ENCODE measurements at regions not wholly inside any gene's neighbourhood (a gene's known extent, or its start where the extent isn't known, plus 50 kb on each side); places are given as distances from the start of the nearest gene placed in this dataset.

DNA sequence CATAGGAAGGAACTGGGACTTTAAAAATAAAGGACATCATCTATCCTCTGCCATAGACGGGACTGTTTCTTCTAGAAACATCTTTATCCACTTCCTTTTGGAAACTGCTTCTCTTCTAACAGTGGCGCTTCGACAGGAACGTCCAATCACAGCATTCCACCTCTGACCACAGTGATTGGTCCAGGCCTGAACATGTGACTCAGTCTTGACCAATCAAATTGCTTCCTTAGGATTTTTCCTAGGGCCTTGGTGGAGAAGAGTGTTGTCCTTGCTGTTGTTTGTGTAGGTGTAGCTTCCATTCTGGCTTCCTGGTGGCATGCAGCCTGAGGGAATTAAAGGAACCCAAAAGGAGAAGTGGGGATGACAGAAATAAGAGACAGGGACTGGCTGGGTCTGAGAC is 182.4 kb upstream of the TBX3 start:
- ATAC-seq (no peak), DNase-seq (no peak)
- no peaks in the 10 kb centered on the region for H3K9me3 ChIP-seq
- H3K4me1 ChIP-seq, result no peaks in the 10 kb centered on the region
- intact Hi-C loops (cut with DNase I), result no loop called here
- no peaks in the 10 kb centered on the region for H3K36me3 ChIP-seq
- H3K4me3 ChIP-seq, result no peak overlapping the region
- no peaks in the 10 kb centered on the region for H3K27me3 ChIP-seq
- H3K27ac ChIP-seq, result no peak overlapping the region
- TF ChIP-seq, protein P1, sequence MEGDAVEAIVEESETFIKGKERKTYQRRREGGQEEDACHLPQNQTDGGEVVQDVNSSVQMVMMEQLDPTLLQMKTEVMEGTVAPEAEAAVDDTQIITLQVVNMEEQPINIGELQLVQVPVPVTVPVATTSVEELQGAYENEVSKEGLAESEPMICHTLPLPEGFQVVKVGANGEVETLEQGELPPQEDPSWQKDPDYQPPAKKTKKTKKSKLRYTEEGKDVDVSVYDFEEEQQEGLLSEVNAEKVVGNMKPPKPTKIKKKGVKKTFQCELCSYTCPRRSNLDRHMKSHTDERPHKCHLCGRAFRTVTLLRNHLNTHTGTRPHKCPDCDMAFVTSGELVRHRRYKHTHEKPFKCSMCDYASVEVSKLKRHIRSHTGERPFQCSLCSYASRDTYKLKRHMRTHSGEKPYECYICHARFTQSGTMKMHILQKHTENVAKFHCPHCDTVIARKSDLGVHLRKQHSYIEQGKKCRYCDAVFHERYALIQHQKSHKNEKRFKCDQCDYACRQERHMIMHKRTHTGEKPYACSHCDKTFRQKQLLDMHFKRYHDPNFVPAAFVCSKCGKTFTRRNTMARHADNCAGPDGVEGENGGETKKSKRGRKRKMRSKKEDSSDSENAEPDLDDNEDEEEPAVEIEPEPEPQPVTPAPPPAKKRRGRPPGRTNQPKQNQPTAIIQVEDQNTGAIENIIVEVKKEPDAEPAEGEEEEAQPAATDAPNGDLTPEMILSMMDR (IDR thresholded peaks at IDR 0.05), result no peak
- TF ChIP-seq POLR2A (IDR thresholded peaks at IDR 0.05), result no peak
- WGBS (ENCODE audit: insufficient coverage, low coverage, low lambda C conversion rate, missing lambda C conversion rate), result 75% methylated on average over 4 of the region's 4 CpGs

DNA sequence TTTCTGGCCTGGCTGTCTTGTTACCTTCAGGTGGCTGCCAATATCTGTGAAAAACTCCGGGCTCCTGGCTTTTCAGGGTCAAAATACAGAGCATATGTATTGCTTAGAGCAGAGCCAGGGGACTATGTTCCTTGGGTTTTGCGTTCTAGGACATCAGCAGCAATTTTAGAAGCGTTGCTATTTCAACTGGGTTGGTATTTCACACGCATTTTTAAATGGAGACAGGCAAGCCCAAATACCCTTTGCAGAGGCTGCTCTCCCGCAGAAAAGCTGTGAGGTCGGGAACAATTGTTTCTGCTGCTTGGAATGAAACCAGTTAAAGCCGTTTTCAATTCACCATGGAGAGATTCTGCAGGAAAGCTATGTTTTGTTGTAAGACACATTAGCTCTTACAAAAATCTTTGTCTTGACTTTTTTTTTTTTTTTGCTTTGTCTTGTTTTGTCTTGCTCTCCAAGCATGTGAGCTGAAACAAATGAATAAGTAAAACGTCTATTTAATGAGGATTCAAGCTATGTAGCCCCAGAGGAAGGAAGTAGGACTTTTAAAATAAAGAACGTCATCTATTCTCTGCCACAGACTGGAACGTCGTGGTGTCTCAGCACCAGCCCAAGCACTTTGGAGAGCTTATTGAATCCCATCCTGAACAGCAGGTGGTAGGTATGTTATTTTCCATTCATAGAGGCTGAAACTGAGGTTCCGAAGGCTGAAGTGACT is 181.0 kb upstream of the TBX3 start:
- Histone ChIP-seq H3K4me3 (no peak overlapping the region), H3K36me3 (no peaks in the 10 kb centered on the region), H3K27ac (no peak overlapping the region), H3K27me3 (no peaks in the 10 kb centered on the region), H3K9me3 (no peaks in the 10 kb centered on the region), H3K4me1 (no peaks in the 10 kb centered on the region)
- ATAC-seq (peak in 1 of 4 donors; percentile 59), DNase-seq (no peak)
- TF ChIP-seq, protein P1 (IDR thresholded peaks at IDR 0.05), result no peak
- no peak for TF ChIP-seq POLR2A (IDR thresholded peaks at IDR 0.05)
- intact Hi-C loops (cut with DNase I), result no loop called here
- 30% methylated on average over 12 of the region's 12 CpGs for WGBS (ENCODE audit: insufficient coverage, low coverage, low lambda C conversion rate, missing lambda C conversion rate)

GRCh38 chr12:114863911-114864310 is 179.9 kb upstream of the TBX3 start:
- WGBS (ENCODE audit: insufficient coverage, low coverage, low lambda C conversion rate, missing lambda C conversion rate), result 68% methylated on average over 8 of the region's 12 CpGs
- TF ChIP-seq, protein P1 (IDR thresholded peaks at IDR 0.05), result no peak
- Histone ChIP-seq H3K27me3 (no peaks in the 10 kb centered on the region), H3K9me3 (no peaks in the 10 kb centered on the region), H3K27ac (no peak overlapping the region), H3K4me1 (peaks cover 0 to 4% (median 0%) of the 10 kb centered on the region in 4 donors), H3K4me3 (no peak overlapping the region), H3K36me3 (no peaks in the 10 kb centered on the region)
- DNase-seq (no peak), ATAC-seq (no peak)
- intact Hi-C loops (cut with DNase I), result no loop called here

- TF ChIP-seq, protein P1 (IDR thresholded peaks at IDR 0.05), result no peak
- TF ChIP-seq POLR2A (IDR thresholded peaks at IDR 0.05), result no peak
- Histone ChIP-seq H3K27ac (no peak overlapping the region), H3K9me3 (no peaks in the 10 kb centered on the region), H3K4me3 (no peak overlapping the region), H3K4me1 (peaks cover 0 to 14% (median 0%) of the 10 kb centered on the region in 4 donors), H3K36me3 (no peaks in the 10 kb centered on the region), H3K27me3 (no peaks in the 10 kb centered on the region)
- intact Hi-C loops (cut with DNase I), result no loop called here
- DNase-seq (no peak), ATAC-seq (no peak)
- 76% methylated on average over 6 of the region's 6 CpGs for WGBS (ENCODE audit: insufficient coverage, low coverage, low lambda C conversion rate, missing lambda C conversion rate)
Observed at GRCh38 chr12:114860969-114861368, 177.0 kb upstream of the TBX3 start.
